OCI-LY3 (cell line): ENCODE measurements at regions not wholly inside any gene's neighbourhood (a gene's known extent, or its start where the extent isn't known, plus 50 kb on each side); places are given as distances from the start of the nearest gene placed in this dataset.

ENCODE experiments used
- EZH2phosphoT487 ChIP-seq: fragments of 200-600 bp; shearing (Covaris generic); IDR thresholded peaks from 2 replicates; pipeline ENCODE4 v1.6.1; 2018; ENCODE audit warnings: antibody characterized with exemption, mixed run types, low read depth
- TF ChIP-seq, protein P1 (sequence below): fragments of 200-600, 300-600 bp; sonication (generic); IDR thresholded peaks from 2 replicates; pipeline ENCODE4 v1.5.1; 2014; ENCODE audit warnings: antibody characterized with exemption, low read length, low read depth

DNA sequence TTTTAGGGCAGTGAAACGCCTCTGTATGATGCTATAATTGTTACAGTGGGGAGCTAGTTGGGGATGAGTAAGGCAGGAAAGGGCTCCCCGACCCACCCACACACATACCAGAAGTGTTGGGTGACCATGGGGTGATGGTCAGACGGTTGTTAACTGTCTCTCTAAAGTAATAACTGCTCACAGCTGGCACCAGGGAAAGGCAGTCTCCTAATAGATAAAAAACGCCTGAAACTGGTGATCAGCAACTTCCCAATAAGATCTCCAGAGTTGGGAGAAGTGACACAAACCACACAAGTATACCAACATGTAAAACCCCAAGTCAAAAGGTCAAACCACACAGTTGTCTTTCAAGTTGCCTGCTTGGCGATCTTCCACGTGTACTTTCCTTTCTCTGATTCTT lies 346.5 kb upstream of the CNTN4 start:
- TF ChIP-seq, protein P1, sequence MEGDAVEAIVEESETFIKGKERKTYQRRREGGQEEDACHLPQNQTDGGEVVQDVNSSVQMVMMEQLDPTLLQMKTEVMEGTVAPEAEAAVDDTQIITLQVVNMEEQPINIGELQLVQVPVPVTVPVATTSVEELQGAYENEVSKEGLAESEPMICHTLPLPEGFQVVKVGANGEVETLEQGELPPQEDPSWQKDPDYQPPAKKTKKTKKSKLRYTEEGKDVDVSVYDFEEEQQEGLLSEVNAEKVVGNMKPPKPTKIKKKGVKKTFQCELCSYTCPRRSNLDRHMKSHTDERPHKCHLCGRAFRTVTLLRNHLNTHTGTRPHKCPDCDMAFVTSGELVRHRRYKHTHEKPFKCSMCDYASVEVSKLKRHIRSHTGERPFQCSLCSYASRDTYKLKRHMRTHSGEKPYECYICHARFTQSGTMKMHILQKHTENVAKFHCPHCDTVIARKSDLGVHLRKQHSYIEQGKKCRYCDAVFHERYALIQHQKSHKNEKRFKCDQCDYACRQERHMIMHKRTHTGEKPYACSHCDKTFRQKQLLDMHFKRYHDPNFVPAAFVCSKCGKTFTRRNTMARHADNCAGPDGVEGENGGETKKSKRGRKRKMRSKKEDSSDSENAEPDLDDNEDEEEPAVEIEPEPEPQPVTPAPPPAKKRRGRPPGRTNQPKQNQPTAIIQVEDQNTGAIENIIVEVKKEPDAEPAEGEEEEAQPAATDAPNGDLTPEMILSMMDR, result no peak
- TF ChIP-seq EZH2phosphoT487, result no peak
